ENCODE measurements at regions not wholly inside any gene's neighbourhood (a gene's known extent, or its start where the extent isn't known, plus 50 kb on each side); places are given as distances from the start of the nearest gene placed in this dataset.

GRCh38 chr3:177257625-177258024, 60.3 kb upstream of the TBL1XR1 start (continued):
- TF ChIP-seq CHD7 (IDR thresholded peaks at IDR 0.05; ENCODE audit: insufficient replicate concordance, low read length) = no peak
